Liver (tissue), 8 donors: ENCODE measurements at regions not wholly inside any gene's neighbourhood (a gene's known extent, or its start where the extent isn't known, plus 50 kb on each side); places are given as distances from the start of the nearest gene placed in this dataset.

Source experiments
- DNase-seq: peaks from one replicate; pipeline ENCODE4 v3.0.0-alpha.2; 2017; ENCODE audit warnings: low spot score
- H3K27ac ChIP-seq, 2 donors: one replicate each; pipeline ENCODE4 v1.7.0; 2013; ENCODE audit warnings: inconsistent platforms in 2 of 2, low read length in 2 of 2, control low read depth in 1 of 2, low read depth in 1 of 2, mild to moderate bottlenecking in 1 of 2
- H3K27me3 ChIP-seq, 4 donors: one replicate each; pipeline versions ENCODE4 v1.6.1 to v1.7.0; 2013; ENCODE audit warnings: low read length in 3 of 4, inconsistent platforms in 1 of 4, mild to moderate bottlenecking in 1 of 4, moderate library complexity in 1 of 4; ENCODE audit not compliant: control insufficient read depth in 4 of 4, insufficient read depth in 4 of 4
- H3K36me3 ChIP-seq, 4 donors: one replicate each; pipeline versions ENCODE4 v1.6.1 to v1.7.0; 2013; ENCODE audit warnings: low read length in 3 of 4, mild to moderate bottlenecking in 3 of 4, low read depth in 1 of 4, moderate library complexity in 1 of 4; ENCODE audit not compliant: control insufficient read depth in 4 of 4, insufficient read depth in 3 of 4
- H3K4me1 ChIP-seq, 4 donors: one replicate each; pipeline versions ENCODE4 v1.6.1 to v1.7.0; 2013; ENCODE audit warnings: low read length in 3 of 4, mild to moderate bottlenecking in 3 of 4, moderate library complexity in 1 of 4; ENCODE audit not compliant: control insufficient read depth in 4 of 4, insufficient read depth in 4 of 4
- H3K4me3 ChIP-seq, 3 donors: one replicate each; pipeline versions ENCODE4 v1.6.1 to v1.7.0; 2013; ENCODE audit warnings: low read length in 3 of 3, control low read depth in 1 of 3, low read depth in 1 of 3, mild to moderate bottlenecking in 1 of 3
- H3K9ac ChIP-seq, 2 donors: one replicate each; pipeline ENCODE4 v1.7.0; 2013; ENCODE audit warnings: low read length in 2 of 2, mild to moderate bottlenecking in 2 of 2, moderate library complexity in 2 of 2, control low read depth in 1 of 2, low read depth in 1 of 2
- H3K9me3 ChIP-seq, 4 donors: one replicate each; pipeline versions ENCODE4 v1.6.1 to v1.7.0; 2013; ENCODE audit warnings: low read length in 3 of 4; ENCODE audit not compliant: control insufficient read depth in 4 of 4
- EGR1 ChIP-seq, 2 donors: IDR thresholded peaks; 2 replicates each; pipeline ENCODE4 v1.6.1; 2016 to 2018; ENCODE audit warnings: antibody characterized with exemption in 2 of 2, low read depth in 2 of 2
- FOXA2 ChIP-seq: IDR thresholded peaks from 2 replicates; pipeline ENCODE4 v1.6.1; 2016; ENCODE audit warnings: antibody characterized with exemption
- GABPA ChIP-seq, 2 donors: IDR thresholded peaks in 1 of 2; conservative IDR thresholded peaks in 1 of 2; 2 replicates each; pipeline ENCODE4 v1.6.1; 2016; ENCODE audit warnings: antibody characterized with exemption in 2 of 2, mild to moderate bottlenecking in 1 of 2, moderate library complexity in 1 of 2
- HNF4A ChIP-seq, 2 donors: conservative IDR thresholded peaks; 2 replicates each; pipeline ENCODE4 v1.6.1; 2016; ENCODE audit warnings: antibody characterized with exemption in 2 of 2, mild to moderate bottlenecking in 2 of 2
- HNF4G ChIP-seq: IDR thresholded peaks from 2 replicates; pipeline ENCODE4 v1.6.1; 2016; ENCODE audit warnings: antibody characterized with exemption
- JUND ChIP-seq, 2 donors: IDR thresholded peaks; 2 replicates each; pipeline ENCODE4 v1.6.1; 2016; ENCODE audit warnings: antibody characterized with exemption in 2 of 2
- NR2F2 ChIP-seq: IDR thresholded peaks from 2 replicates; pipeline ENCODE4 v1.6.1; 2016; ENCODE audit warnings: antibody characterized with exemption
- RXRA ChIP-seq, 2 donors: IDR thresholded peaks; 2 replicates each; pipeline ENCODE4 v1.6.1; 2017 to 2018; ENCODE audit warnings: antibody characterized with exemption in 2 of 2, mild to moderate bottlenecking in 1 of 2
- SP1 ChIP-seq: IDR thresholded peaks from 2 replicates; pipeline ENCODE4 v1.6.1; 2018; ENCODE audit warnings: antibody characterized with exemption, mild to moderate bottlenecking
- TAF1 ChIP-seq: conservative IDR thresholded peaks from 2 replicates; pipeline ENCODE4 v1.6.1; 2016; ENCODE audit warnings: antibody characterized with exemption, mild to moderate bottlenecking
- YY1 ChIP-seq: IDR thresholded peaks from 2 replicates; pipeline ENCODE4 v1.6.1; 2016; ENCODE audit warnings: antibody characterized with exemption, mild to moderate bottlenecking
- whole genome bisulfite sequencing: extraction: QIAGEN DNeasy Blood & Tissue Kit; methylation state at CpG from one replicate; pipeline ENCODE4 v1.1.7; 2013; 5-methylcytosine and 5-hydroxymethylcytosine counted together
- TF ChIP-seq, protein P1 (sequence below): IDR thresholded peaks from 2 replicates; pipeline ENCODE4 v1.6.1; 2016; ENCODE audit warnings: antibody characterized with exemption
- TF ChIP-seq, protein P2 (sequence below): IDR thresholded peaks from 2 replicates; pipeline ENCODE4 v1.6.1; 2016; ENCODE audit warnings: antibody characterized with exemption, mild to moderate bottlenecking
- TF ChIP-seq, protein P3 (sequence below): IDR thresholded peaks from 2 replicates; pipeline ENCODE4 v1.6.1; 2016; ENCODE audit warnings: antibody characterized with exemption
- TF ChIP-seq, protein P4 (sequence below): fragments of 150-350 bp; IDR thresholded peaks from 2 replicates; pipeline ENCODE4 v1.5.1; 2017; ENCODE audit warnings: improper control_type of control experiment, low read depth, low read length; ENCODE audit not compliant: missing input control
- TF ChIP-seq, protein P5 (sequence below): IDR thresholded peaks from 2 replicates; pipeline ENCODE4 v1.6.1; 2016; ENCODE audit warnings: antibody characterized with exemption
- donor health status: healthy.
- donor health status: healthy.
- donor health status: healthy.
- donor health status: healthy.
- donor health status: healthy.

DNA sequence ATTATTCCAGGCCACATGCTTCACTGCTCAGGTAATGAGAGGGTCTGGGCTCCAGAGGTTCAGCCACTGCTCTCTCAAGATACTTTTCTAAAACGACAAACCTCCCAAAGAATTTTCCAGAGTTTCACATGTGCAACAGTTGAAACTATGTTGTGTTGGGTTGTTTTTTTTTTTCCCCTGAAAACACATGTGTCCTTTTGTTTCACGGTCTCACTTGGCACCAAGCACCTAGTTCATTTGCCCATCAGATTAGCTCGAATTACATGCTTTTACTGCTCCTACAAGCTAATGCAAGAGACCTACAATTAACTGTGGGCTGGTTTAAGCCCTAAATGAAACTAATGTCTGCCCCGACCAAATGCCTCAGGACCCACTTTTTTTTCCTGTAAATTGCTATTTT, 313.3 kb downstream of the FGFR2 start:
- TF ChIP-seq HNF4A (conservative IDR thresholded peaks at IDR 0.05): no peak
- TF ChIP-seq, protein P1, sequence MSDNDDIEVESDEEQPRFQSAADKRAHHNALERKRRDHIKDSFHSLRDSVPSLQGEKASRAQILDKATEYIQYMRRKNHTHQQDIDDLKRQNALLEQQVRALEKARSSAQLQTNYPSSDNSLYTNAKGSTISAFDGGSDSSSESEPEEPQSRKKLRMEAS: no peak
- TF ChIP-seq RXRA (IDR thresholded peaks at IDR 0.05): no peak
- TF ChIP-seq NR2F2: no peak
- no peak for TF ChIP-seq GABPA (IDR thresholded peaks at IDR 0.05 in 1 of 2, conservative IDR thresholded peaks at IDR 0.05 in 1 of 2)
- Histone ChIP-seq H3K9ac (no peak overlapping the region), H3K27me3 (no peaks in the 10 kb centered on the region), H3K9me3 (no peaks in the 10 kb centered on the region), H3K4me3 (no peak overlapping the region), H3K27ac (no peak overlapping the region), H3K4me1 (peaks cover 0 to 5% (median 4%) of the 10 kb centered on the region in 4 donors), H3K36me3 (no peaks in the 10 kb centered on the region)
- WGBS: 24% methylated on average over 4 of the region's 4 CpGs
- no peak for DNase-seq

DNA sequence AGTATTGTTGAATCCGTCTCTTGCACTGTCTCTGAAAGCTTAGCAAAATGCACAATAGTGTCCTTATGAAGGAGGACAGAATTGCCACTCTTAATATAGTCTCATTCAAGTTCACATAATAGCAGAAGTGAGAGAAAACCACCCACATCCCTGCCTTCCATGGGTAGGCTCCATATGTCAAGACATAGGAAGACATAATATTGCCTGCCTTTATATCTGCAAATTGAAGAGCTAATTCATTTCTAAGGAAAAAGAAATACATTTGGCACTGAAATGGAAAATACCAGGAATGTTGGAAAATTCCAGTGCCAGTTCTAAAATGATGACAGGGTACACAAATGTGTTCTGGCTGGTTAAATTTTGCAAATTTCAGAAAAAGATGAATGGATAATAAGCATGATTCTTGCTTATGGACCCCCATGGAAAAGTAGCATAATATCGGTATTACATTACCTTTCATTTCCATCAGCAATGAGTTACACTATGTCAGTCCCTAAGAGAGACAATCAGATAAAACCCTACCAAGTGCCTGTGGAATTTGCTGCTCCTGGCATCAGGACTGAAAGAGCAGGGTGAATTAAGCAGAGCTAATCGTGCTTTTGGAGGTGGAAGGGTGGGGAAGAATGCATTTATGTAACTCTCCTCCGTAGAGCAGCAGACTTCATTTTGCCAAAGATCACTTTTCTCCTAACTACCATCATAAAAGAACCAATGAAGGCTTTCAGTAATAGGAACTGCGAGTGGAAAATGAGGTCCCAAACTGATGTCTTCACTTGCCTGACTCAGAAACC, 312.6 kb downstream of the FGFR2 start:
- WGBS: 85% methylated on average over 5 of the region's 5 CpGs
- Histone ChIP-seq H3K36me3 (no peaks in the 10 kb centered on the region), H3K9me3 (no peaks in the 10 kb centered on the region), H3K9ac (no peak overlapping the region), H3K27ac (no peak overlapping the region), H3K4me3 (no peak overlapping the region), H3K4me1 (peaks cover 0 to 5% (median 4%) of the 10 kb centered on the region in 4 donors), H3K27me3 (no peaks in the 10 kb centered on the region)
- DNase-seq: no peak
- TF ChIP-seq, protein P2, sequence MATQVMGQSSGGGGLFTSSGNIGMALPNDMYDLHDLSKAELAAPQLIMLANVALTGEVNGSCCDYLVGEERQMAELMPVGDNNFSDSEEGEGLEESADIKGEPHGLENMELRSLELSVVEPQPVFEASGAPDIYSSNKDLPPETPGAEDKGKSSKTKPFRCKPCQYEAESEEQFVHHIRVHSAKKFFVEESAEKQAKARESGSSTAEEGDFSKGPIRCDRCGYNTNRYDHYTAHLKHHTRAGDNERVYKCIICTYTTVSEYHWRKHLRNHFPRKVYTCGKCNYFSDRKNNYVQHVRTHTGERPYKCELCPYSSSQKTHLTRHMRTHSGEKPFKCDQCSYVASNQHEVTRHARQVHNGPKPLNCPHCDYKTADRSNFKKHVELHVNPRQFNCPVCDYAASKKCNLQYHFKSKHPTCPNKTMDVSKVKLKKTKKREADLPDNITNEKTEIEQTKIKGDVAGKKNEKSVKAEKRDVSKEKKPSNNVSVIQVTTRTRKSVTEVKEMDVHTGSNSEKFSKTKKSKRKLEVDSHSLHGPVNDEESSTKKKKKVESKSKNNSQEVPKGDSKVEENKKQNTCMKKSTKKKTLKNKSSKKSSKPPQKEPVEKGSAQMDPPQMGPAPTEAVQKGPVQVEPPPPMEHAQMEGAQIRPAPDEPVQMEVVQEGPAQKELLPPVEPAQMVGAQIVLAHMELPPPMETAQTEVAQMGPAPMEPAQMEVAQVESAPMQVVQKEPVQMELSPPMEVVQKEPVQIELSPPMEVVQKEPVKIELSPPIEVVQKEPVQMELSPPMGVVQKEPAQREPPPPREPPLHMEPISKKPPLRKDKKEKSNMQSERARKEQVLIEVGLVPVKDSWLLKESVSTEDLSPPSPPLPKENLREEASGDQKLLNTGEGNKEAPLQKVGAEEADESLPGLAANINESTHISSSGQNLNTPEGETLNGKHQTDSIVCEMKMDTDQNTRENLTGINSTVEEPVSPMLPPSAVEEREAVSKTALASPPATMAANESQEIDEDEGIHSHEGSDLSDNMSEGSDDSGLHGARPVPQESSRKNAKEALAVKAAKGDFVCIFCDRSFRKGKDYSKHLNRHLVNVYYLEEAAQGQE: no peak
- TF ChIP-seq, protein P3, sequence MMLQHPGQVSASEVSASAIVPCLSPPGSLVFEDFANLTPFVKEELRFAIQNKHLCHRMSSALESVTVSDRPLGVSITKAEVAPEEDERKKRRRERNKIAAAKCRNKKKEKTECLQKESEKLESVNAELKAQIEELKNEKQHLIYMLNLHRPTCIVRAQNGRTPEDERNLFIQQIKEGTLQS: no peak
- TF ChIP-seq, protein P4, sequence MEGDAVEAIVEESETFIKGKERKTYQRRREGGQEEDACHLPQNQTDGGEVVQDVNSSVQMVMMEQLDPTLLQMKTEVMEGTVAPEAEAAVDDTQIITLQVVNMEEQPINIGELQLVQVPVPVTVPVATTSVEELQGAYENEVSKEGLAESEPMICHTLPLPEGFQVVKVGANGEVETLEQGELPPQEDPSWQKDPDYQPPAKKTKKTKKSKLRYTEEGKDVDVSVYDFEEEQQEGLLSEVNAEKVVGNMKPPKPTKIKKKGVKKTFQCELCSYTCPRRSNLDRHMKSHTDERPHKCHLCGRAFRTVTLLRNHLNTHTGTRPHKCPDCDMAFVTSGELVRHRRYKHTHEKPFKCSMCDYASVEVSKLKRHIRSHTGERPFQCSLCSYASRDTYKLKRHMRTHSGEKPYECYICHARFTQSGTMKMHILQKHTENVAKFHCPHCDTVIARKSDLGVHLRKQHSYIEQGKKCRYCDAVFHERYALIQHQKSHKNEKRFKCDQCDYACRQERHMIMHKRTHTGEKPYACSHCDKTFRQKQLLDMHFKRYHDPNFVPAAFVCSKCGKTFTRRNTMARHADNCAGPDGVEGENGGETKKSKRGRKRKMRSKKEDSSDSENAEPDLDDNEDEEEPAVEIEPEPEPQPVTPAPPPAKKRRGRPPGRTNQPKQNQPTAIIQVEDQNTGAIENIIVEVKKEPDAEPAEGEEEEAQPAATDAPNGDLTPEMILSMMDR: no peak
- TF ChIP-seq RXRA (IDR thresholded peaks at IDR 0.05) (no peak), SP1 (no peak), NR2F2 (no peak), FOXA2 (no peak), HNF4G (no peak), TAF1 (no peak), JUND (IDR thresholded peaks at IDR 0.05) (no peak), YY1 (no peak), HNF4A (conservative IDR thresholded peaks at IDR 0.05) (no peak), EGR1 (IDR thresholded peaks at IDR 0.05; ENCODE audit: low read depth in 2 of 2) (no peak), GABPA (IDR thresholded peaks at IDR 0.05 in 1 of 2, conservative IDR thresholded peaks at IDR 0.05 in 1 of 2) (no peak)
- TF ChIP-seq, protein P5, sequence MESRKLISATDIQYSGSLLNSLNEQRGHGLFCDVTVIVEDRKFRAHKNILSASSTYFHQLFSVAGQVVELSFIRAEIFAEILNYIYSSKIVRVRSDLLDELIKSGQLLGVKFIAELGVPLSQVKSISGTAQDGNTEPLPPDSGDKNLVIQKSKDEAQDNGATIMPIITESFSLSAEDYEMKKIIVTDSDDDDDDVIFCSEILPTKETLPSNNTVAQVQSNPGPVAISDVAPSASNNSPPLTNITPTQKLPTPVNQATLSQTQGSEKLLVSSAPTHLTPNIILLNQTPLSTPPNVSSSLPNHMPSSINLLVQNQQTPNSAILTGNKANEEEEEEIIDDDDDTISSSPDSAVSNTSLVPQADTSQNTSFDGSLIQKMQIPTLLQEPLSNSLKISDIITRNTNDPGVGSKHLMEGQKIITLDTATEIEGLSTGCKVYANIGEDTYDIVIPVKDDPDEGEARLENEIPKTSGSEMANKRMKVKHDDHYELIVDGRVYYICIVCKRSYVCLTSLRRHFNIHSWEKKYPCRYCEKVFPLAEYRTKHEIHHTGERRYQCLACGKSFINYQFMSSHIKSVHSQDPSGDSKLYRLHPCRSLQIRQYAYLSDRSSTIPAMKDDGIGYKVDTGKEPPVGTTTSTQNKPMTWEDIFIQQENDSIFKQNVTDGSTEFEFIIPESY: no peak
